ENCODE measurements at regions not wholly inside any gene's neighbourhood (a gene's known extent, or its start where the extent isn't known, plus 50 kb on each side); places are given as distances from the start of the nearest gene placed in this dataset.

GRCh38 chr22:47388331-47388730 lies 625.9 kb downstream of the TBC1D22A start:
- TF ChIP-seq CTCF (IDR thresholded peaks at IDR 0.05) (no peak), POLR2A (IDR thresholded peaks at IDR 0.05) (no peak)

All from heart left ventricle (tissue), 13 donors.